HG03378 (cell line): ENCODE measurements at regions not wholly inside any gene's neighbourhood (a gene's known extent, or its start where the extent isn't known, plus 50 kb on each side); places are given as distances from the start of the nearest gene placed in this dataset.

ENCODE experiments used
- ATAC-seq: cut with Tn5 transposase; IDR thresholded peaks from one replicate; pipeline ENCODE4 v1.9.1; 2021; ENCODE audit warnings: mild to moderate bottlenecking, moderate library complexity; ENCODE audit not compliant: unreplicated experiment

GRCh38 chr7:47691988-47692387, 110.1 kb upstream of the TNS3 start:
- ATAC-seq: no peak

DNA sequence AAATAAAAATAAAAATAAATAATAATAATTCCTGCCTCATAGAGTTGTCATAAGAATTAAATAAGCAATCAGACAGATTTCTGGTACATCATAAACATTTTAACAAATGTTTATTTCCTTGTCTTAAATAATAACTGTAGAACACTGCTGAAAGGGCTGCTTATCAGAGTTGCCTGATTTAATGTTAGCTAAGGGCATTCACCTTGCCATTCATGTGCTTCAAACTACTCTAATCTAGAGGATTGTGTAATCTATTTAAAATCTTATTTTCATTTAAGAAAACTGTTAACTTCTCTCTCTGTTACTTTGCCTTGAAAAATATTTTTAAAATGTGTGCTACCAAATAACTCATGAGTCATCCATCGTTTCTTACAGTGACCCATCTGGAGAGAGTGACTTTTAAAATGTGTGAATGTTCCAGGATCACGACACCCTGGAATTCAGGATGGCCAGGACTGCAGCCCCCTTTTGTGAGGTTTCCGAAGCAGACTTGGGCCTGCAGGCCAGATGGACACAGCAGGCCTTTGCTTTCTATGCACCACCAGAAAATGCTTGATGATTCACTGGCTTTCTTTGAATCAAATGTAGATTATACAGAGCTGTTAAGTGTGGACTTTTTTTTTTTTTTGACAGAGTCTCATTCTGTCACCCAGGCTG, 109.1 kb upstream of the TNS3 start:
- no peak for ATAC-seq

DNA sequence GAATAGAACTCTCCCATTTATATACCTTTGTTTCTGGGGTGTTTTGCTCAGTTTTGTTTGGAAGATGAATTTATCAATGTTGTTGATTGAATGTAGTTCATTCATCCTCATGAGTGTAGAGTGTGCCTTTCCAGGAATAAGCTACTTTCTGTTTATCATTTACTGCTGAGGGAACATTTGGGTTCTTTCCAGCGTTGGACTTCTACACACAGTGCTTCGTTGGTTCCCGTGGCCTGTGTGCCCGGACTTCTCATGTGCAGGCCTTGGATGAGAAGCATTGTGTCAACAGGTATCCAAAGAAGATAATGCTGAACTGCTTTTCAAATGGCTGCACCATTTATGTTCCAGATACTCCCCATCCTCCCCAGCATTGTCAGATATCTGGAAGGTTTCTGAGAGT, 107.6 kb upstream of the TNS3 start:
- ATAC-seq: no peak

GRCh38 chr7:47688311-47689100, 106.6 kb upstream of the TNS3 start:
- no peak for ATAC-seq

- no peak for ATAC-seq
Observed at GRCh38 chr7:47685712-47686376, 103.9 kb upstream of the TNS3 start.

GRCh38 chr7:47685151-47685550, 103.2 kb upstream of the TNS3 start:
- no peak for ATAC-seq

- no peak for ATAC-seq
Observed at GRCh38 chr7:47684728-47685127, 102.8 kb upstream of the TNS3 start.

DNA sequence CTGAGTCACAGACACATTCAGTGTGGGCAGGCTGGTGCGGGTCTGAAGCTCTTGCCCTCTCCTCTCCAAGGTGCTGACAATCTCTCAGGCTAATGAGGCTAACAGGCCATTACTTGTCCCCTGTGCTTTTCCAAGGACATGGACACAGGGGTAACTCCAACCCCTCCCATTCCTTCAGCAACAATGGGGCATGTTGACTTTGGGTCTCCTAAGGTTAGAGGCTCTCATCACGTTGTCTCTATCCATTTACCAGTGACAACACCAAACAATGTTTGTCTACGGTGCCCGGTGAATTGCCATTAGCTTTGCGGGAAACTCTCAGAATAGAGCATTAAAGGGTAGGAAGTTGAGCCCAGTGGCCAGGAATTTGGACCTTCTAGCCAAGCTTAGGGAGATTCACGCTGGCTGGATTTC, 101.6 kb upstream of the TNS3 start:
- ATAC-seq: no peak

DNA sequence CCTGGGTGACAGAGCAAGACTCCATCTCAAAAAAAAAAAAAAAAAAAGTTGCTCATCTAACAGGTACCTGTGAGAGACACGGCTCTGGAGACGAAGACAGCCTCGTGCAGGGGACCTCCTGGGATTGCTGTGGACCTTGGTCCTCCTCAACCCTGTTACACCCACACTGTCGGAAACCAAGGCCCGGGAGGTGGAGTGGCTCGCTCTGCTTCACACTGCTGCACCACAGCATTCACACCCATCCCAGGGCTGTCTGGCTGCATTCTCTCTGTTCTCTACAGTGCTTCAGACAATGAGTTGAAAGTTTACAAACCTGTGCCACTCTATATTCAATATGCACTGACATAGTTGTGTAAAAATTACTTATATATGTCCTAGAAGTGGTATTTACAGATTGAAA, 101.0 kb upstream of the TNS3 start:
- no peak for ATAC-seq

- no peak for ATAC-seq
Observed at GRCh38 chr7:47681249-47681810, 99.4 kb upstream of the TNS3 start.

GRCh38 chr7:47678641-47679380, 96.9 kb upstream of the TNS3 start:
- no peak for ATAC-seq

- ATAC-seq: no peak
Observed at GRCh38 chr7:47677664-47678063, 95.8 kb upstream of the TNS3 start.

DNA sequence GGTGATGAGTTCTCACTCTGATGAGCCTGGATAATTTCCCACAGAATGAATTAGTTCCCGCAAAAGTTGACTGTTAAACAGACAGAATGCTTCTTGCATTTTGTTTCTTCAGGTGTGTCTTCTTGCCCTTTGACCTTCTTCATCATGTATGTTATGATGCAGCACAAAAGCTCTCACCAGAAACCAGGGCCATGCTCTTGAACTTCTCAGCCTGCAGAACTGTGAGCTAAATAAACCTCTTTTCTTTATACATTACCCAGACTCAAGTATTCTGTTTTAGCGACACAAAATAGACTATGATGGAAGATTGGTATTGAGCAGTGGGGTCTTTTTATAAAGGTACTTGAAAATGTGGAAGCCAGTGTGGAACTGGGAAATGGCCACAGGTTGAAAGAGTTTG, 95.2 kb upstream of the TNS3 start:
- ATAC-seq: no peak

DNA sequence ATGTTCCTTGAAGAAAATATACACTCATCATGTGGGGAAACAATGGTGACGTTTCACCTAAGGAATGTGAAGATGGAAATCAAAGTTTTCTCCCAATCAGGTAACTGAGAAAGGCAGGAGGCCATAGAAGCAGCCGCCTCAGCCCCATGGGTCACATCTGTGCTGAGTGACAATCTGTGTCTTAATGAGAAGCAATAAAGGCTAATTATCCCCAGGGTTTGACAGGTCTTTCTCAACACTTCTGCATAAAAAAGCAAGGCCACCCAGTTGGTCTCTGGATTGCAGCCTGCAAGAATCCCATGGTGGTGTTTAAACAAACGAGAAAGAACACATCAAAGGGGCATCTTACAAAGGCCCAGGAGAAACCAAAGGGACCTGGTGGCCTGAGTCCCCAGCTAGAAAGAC, 91.1 kb upstream of the TNS3 start:
- ATAC-seq: no peak

- no peak for ATAC-seq
Observed at GRCh38 chr7:47672271-47672791, 90.4 kb upstream of the TNS3 start.

GRCh38 chr7:47671358-47671757, 89.4 kb upstream of the TNS3 start:
- no peak for ATAC-seq

DNA sequence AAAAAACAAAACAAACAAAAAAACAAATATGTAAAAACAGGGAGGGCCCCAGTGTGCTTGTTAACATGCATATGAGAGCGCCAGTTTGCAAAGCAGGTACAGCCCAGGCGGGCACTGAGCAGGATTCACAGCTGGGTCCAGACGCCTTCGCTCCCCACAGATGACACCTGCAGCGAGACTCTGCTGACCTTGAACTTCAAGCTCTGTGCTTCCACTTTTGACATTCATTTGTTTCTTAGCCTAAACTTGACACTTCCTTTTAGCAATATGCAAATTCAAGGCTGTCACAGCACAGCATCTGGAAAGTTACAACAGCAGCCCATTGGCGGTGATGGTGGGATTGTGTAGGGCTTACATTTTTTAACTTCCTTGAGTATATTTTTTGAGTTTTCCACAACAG, 88.8 kb upstream of the TNS3 start:
- ATAC-seq: peak; percentile 86

DNA sequence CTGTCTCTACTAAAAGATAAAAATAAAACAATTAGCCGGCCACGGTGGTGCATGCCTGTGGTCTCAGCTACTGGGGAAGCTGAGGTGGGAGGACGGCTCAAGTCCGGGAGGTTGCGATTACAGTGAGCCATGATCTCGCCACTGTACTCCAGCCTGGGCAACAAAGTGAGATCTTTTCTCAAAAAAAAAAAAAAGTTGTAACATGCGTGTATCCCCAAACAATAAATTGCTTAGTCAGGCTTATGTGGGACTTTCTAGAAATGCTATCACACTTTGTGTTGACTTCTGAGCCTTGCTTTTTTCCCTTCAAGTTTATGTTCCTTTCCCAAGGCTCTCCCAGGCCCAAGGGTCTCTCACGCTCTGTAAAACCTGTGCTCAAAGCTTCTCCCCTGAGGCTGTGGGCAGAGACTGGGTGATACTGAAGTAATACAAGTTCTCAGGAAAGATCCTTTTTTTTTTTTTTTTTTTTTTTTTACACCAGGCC, 88.0 kb upstream of the TNS3 start:
- ATAC-seq: no peak

- peak; percentile 70 for ATAC-seq
Observed at GRCh38 chr7:47669178-47669891, 87.4 kb upstream of the TNS3 start.
